HG03280 (cell line): ENCODE measurements at regions not wholly inside any gene's neighbourhood (a gene's known extent, or its start where the extent isn't known, plus 50 kb on each side); places are given as distances from the start of the nearest gene placed in this dataset.

Experiments used
- ATAC-seq: cut with Tn5 transposase; IDR thresholded peaks from one replicate; pipeline ENCODE4 v1.9.1; 2021; ENCODE audit warnings: mild to moderate bottlenecking, moderate library complexity; ENCODE audit not compliant: unreplicated experiment

GRCh38 chr12:89029961-89030360, 322.3 kb downstream of the DUSP6 start:
- no peak for ATAC-seq

- ATAC-seq: no peak
These were observed 327.7 kb downstream of the DUSP6 start for GRCh38 chr12:89024580-89024979.

- ATAC-seq: no peak
These were observed 328.4 kb downstream of the DUSP6 start for GRCh38 chr12:89023936-89024335.

- no peak for ATAC-seq
These were observed 331.6 kb downstream of the DUSP6 start for GRCh38 chr12:89020689-89021088.

- ATAC-seq: no peak
These were observed 332.2 kb downstream of the DUSP6 start for GRCh38 chr12:89020121-89020480.

- peak; percentile 97 for ATAC-seq
These were observed 332.7 kb downstream of the DUSP6 start for GRCh38 chr12:89019439-89020120.

GRCh38 chr12:89016970-89017778, 335.1 kb downstream of the DUSP6 start:
- peak; percentile 37 for ATAC-seq

GRCh38 chr12:89015419-89015818, 336.9 kb downstream of the DUSP6 start:
- ATAC-seq: no peak

- no peak for ATAC-seq
These were observed 353.9 kb downstream of the DUSP6 start for GRCh38 chr12:88998421-88998820.

GRCh38 chr12:88996200-88996788, 356.0 kb downstream of the DUSP6 start:
- no peak for ATAC-seq

- no peak for ATAC-seq
These were observed 357.3 kb downstream of the DUSP6 start for GRCh38 chr12:88994971-88995370.

- no peak for ATAC-seq
These were observed 357.8 kb downstream of the DUSP6 start for GRCh38 chr12:88994537-88994936.

- ATAC-seq: no peak
These were observed 358.6 kb downstream of the DUSP6 start for GRCh38 chr12:88993651-88994050.

GRCh38 chr12:88986056-88986455, 366.2 kb downstream of the DUSP6 start:
- no peak for ATAC-seq

- ATAC-seq: no peak
These were observed 366.7 kb downstream of the DUSP6 start for GRCh38 chr12:88985631-88986030.

GRCh38 chr12:88985011-88985410, 367.3 kb downstream of the DUSP6 start:
- no peak for ATAC-seq

- ATAC-seq: no peak
These were observed 369.6 kb downstream of the DUSP6 start for GRCh38 chr12:88982694-88983093.

- ATAC-seq: no peak
These were observed 375.2 kb downstream of the DUSP6 start for GRCh38 chr12:88977115-88977514.

GRCh38 chr12:88973998-88974397, 378.3 kb downstream of the DUSP6 start:
- no peak for ATAC-seq

GRCh38 chr12:88970740-88971139, 381.6 kb downstream of the DUSP6 start:
- no peak for ATAC-seq

GRCh38 chr12:88969127-88969526, 383.2 kb downstream of the DUSP6 start:
- ATAC-seq: no peak
